HEK293 (cell line): ENCODE measurements at regions not wholly inside any gene's neighbourhood (a gene's known extent, or its start where the extent isn't known, plus 50 kb on each side); places are given as distances from the start of the nearest gene placed in this dataset.

Source experiments
- CTCF ChIA-PET: fragments of 350-600 bp; formaldehyde crosslinking; extraction: SDS; loops from one replicate; lab custom pipeline; 2021; ENCODE audit warnings: antibody characterized with exemption; lab: Yijun Ruan, JAX
- POLR2A ChIA-PET: fragments of 300-600 bp; formaldehyde crosslinking; extraction: SDS; loops from one replicate; lab custom pipeline; 2020; ENCODE audit warnings: antibody characterized with exemption, inconsistent platforms; lab: Yijun Ruan, JAX
- H3K27ac ChIP-seq: fragments of 200-500 bp; sonication (Bioruptor generic); 2 replicates; pipeline ENCODE4 v1.5.1; 2014; ENCODE audit warnings: low read depth, low read length, control low read depth, inconsistent platforms; ENCODE audit errors: extremely low read depth
- H3K36me3 ChIP-seq, 2 experiments: fragments of 200-500 bp in 1 of 2; sonication (Bioruptor generic) in 1 of 2; 1 replicate in 1 of 2; 2 replicates in 1 of 2; pipeline ENCODE4 v1.5.1; 2014 to 2017; ENCODE audit warnings: inconsistent platforms in 2 of 2, low read length in 2 of 2; ENCODE audit not compliant: control insufficient read depth in 2 of 2, insufficient read depth in 1 of 2
- H3K4me1 ChIP-seq: fragments of 200-500 bp; sonication (Bioruptor generic); 2 replicates; pipeline ENCODE4 v1.5.1; 2014; ENCODE audit warnings: mild to moderate bottlenecking, low read length, inconsistent platforms; ENCODE audit not compliant: control insufficient read depth, insufficient read depth
- H3K4me3 ChIP-seq: 2 replicates; pipeline ENCODE4 v1.5.1; 2011; ENCODE audit warnings: low read depth, mild to moderate bottlenecking, control low read depth, low read length, moderate library complexity
- H3K9me3 ChIP-seq: fragments of 200-500 bp; sonication (Bioruptor generic); 2 replicates; pipeline ENCODE4 v1.5.1; 2014; ENCODE audit warnings: low read depth, low read length, inconsistent platforms; ENCODE audit not compliant: control insufficient read depth, insufficient read depth
- KLF8 ChIP-seq: fragments of 450-650 bp; formaldehyde crosslinking; IDR thresholded peaks from 2 replicates; pipeline ENCODE4 v1.5.1; 2016; ENCODE audit warnings: missing biosample characterization, missing genetic modification characterization
- RBAK ChIP-seq: fragments of 450-650 bp; formaldehyde crosslinking; IDR thresholded peaks from 2 replicates; pipeline ENCODE4 v1.5.1; 2016; ENCODE audit warnings: missing biosample characterization, missing genetic modification characterization
- SETDB1 ChIP-seq: IDR thresholded peaks from one replicate; pipeline ENCODE4 v1.6.1; 2017; ENCODE audit warnings: mild to moderate bottlenecking, low read length, moderate library complexity, mixed read lengths; ENCODE audit not compliant: insufficient read length
- SP3 ChIP-seq: fragments of 450-650 bp; formaldehyde crosslinking; IDR thresholded peaks from 2 replicates; pipeline ENCODE4 v1.5.1; 2016; ENCODE audit warnings: missing biosample characterization, missing genetic modification characterization
- WT1 ChIP-seq: fragments of 450-650 bp; formaldehyde crosslinking; IDR thresholded peaks from 2 replicates; pipeline ENCODE4 v1.5.1; 2016; ENCODE audit warnings: missing biosample characterization, missing genetic modification characterization
- YY1 ChIP-seq: fragments of 450-650 bp; formaldehyde crosslinking; IDR thresholded peaks from 2 replicates; pipeline ENCODE4 v1.5.1; 2018; ENCODE audit warnings: missing biosample characterization, missing genetic modification characterization
- ZBTB48 ChIP-seq: fragments of 450-650 bp; formaldehyde crosslinking; IDR thresholded peaks from 2 replicates; pipeline ENCODE4 v1.5.1; 2016; ENCODE audit warnings: missing biosample characterization, missing genetic modification characterization
- ZNF157 ChIP-seq: fragments of 450-650 bp; formaldehyde crosslinking; IDR thresholded peaks from 2 replicates; pipeline ENCODE4 v1.5.1; 2016; ENCODE audit warnings: missing biosample characterization, missing genetic modification characterization
- ZNF169 ChIP-seq: fragments of 450-650 bp; formaldehyde crosslinking; IDR thresholded peaks from 2 replicates; pipeline ENCODE4 v1.5.1; 2016; ENCODE audit warnings: missing biosample characterization, missing genetic modification characterization
- ZNF335 ChIP-seq: fragments of 450-650 bp; formaldehyde crosslinking; conservative IDR thresholded peaks from 2 replicates; pipeline ENCODE4 v1.5.1; 2016; ENCODE audit warnings: missing biosample characterization, missing genetic modification characterization
- ZNF530 ChIP-seq: fragments of 450-650 bp; formaldehyde crosslinking; IDR thresholded peaks from 2 replicates; pipeline ENCODE4 v1.5.1; 2016; ENCODE audit warnings: low read depth, missing biosample characterization, missing genetic modification characterization
- ZNF549 ChIP-seq: fragments of 450-650 bp; IDR thresholded peaks from 2 replicates; pipeline ENCODE4 v1.5.1; 2018; ENCODE audit warnings: missing biosample characterization, missing genetic modification characterization, mild to moderate bottlenecking, inconsistent platforms, moderate library complexity
- ZNF585B ChIP-seq: fragments of 450-650 bp; formaldehyde crosslinking; IDR thresholded peaks from 2 replicates; pipeline ENCODE4 v1.5.1; 2016; ENCODE audit warnings: missing biosample characterization, missing genetic modification characterization
- ZNF664 ChIP-seq: fragments of 450-650 bp; formaldehyde crosslinking; IDR thresholded peaks from 2 replicates; pipeline ENCODE4 v1.5.1; 2016; ENCODE audit warnings: missing biosample characterization, missing genetic modification characterization
- ZSCAN30 ChIP-seq: fragments of 450-650 bp; IDR thresholded peaks from 2 replicates; pipeline ENCODE4 v1.5.1; 2018; ENCODE audit warnings: missing biosample characterization, mild to moderate bottlenecking, missing genetic modification characterization, moderate library complexity
- TF ChIP-seq, protein P1 (sequence below): fragments of 450-650 bp; formaldehyde crosslinking; IDR thresholded peaks from 2 replicates; pipeline ENCODE4 v1.5.1; 2016; ENCODE audit warnings: missing biosample characterization, missing genetic modification characterization
- TF ChIP-seq, protein P2 (sequence below): fragments of 450-650 bp; formaldehyde crosslinking; IDR thresholded peaks from 2 replicates; pipeline ENCODE4 v1.5.1; 2016; ENCODE audit warnings: missing biosample characterization, missing genetic modification characterization
- TF ChIP-seq, protein P3 (sequence below): fragments of 450-650 bp; formaldehyde crosslinking; IDR thresholded peaks from 2 replicates; pipeline ENCODE4 v1.5.1; 2016; ENCODE audit warnings: missing biosample characterization, missing genetic modification characterization
- TF ChIP-seq, protein P4 (sequence below): fragments of 450-650 bp; formaldehyde crosslinking; IDR thresholded peaks from 2 replicates; pipeline ENCODE4 v1.5.1; 2016; ENCODE audit warnings: missing biosample characterization, missing genetic modification characterization
- TF ChIP-seq, protein P5 (sequence below): fragments of 450-650 bp; formaldehyde crosslinking; IDR thresholded peaks from 2 replicates; pipeline ENCODE4 v1.5.1; 2016; ENCODE audit warnings: missing biosample characterization, missing genetic modification characterization

DNA sequence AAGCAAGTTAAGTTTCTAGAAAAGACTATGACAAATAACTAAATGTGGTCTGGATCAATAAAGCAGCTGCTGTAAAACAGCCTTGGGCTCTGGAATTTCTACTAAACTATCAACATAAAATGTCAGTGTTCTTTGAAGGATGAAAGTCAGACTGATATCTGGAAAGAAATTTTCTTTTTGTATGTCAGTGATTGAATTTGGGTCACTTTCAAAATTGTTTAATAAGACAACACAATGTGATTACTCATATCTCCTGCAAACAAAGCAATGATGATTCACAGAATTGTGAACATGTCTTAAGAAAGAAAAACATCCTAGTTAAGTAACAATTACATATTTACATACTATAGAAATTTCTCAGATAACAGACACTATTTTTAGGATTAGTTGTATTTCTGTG is 826.4 kb downstream of the PLA2G4A start:
- Histone ChIP-seq H3K4me3 (no peak overlapping the region), H3K27ac (no peak overlapping the region), H3K9me3 (no peaks in the 10 kb centered on the region), H3K4me1 (no peaks in the 10 kb centered on the region), H3K36me3 (no peaks in the 10 kb centered on the region)
- ChIA-PET POLR2A (no interaction called here), CTCF (no interaction called here)
- TF ChIP-seq, protein P1, sequence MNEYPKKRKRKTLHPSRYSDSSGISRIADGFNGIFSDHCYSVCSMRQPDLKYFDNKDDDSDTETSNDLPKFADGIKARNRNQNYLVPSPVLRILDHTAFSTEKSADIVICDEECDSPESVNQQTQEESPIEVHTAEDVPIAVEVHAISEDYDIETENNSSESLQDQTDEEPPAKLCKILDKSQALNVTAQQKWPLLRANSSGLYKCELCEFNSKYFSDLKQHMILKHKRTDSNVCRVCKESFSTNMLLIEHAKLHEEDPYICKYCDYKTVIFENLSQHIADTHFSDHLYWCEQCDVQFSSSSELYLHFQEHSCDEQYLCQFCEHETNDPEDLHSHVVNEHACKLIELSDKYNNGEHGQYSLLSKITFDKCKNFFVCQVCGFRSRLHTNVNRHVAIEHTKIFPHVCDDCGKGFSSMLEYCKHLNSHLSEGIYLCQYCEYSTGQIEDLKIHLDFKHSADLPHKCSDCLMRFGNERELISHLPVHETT (tag by site-specific recombination), result no peak
- TF ChIP-seq, protein P2, sequence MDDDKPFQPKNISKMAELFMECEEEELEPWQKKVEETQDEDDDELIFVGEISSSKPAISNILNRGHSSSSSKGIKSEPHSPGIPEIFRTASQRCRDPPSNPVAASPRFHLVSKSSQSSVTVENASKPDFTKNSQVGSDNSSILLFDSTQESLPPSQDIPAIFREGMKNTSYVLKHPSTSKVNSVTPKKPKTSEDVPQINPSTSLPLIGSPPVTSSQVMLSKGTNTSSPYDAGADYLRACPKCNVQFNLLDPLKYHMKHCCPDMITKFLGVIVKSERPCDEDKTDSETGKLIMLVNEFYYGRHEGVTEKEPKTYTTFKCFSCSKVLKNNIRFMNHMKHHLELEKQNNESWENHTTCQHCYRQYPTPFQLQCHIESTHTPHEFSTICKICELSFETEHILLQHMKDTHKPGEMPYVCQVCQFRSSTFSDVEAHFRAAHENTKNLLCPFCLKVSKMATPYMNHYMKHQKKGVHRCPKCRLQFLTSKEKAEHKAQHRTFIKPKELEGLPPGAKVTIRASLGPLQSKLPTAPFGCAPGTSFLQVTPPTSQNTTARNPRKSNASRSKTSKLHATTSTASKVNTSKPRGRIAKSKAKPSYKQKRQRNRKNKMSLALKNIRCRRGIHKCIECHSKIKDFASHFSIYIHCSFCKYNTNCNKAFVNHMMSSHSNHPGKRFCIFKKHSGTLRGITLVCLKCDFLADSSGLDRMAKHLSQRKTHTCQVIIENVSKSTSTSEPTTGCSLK, result no peak
- TF ChIP-seq WT1 (tag by site-specific recombination) (no peak), SETDB1 (no peak), KLF8 (tag by site-specific recombination) (no peak), YY1 (tag by site-specific recombination) (no peak)
- TF ChIP-seq, protein P3, sequence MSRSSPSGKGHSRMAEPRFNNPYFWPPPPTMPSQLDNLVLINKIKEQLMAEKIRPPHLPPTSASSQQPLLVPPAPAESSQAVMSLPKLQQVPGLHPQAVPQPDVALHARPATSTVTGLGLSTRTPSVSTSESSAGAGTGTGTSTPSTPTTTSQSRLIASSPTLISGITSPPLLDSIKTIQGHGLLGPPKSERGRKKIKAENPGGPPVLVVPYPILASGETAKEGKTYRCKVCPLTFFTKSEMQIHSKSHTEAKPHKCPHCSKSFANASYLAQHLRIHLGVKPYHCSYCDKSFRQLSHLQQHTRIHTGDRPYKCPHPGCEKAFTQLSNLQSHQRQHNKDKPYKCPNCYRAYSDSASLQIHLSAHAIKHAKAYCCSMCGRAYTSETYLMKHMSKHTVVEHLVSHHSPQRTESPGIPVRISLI (tag by site-specific recombination), result no peak

DNA sequence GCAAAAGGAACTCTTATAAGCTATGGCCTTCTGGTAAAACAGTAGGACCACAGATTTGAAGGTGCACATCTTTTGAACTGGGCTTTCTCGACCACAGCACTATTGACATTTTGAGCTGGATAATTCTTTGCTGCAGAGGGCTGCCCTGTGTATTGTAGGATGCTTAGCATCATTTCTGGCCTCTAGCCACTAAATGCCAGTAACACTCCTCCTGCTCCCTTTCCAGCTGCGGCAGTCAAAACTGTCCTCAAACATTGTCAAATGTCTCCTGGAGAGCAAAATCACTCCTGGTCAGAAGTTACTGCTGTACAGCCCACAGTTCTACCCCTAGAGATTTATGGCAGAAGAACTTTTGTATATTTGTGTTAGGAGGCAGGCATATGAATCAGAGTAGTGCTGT is 836.7 kb downstream of the PLA2G4A start:
- H3K9me3 ChIP-seq, result no peaks in the 10 kb centered on the region
- CTCF ChIA-PET, result no interaction called here
- H3K27ac ChIP-seq, result no peak overlapping the region
- no peaks in the 10 kb centered on the region for H3K36me3 ChIP-seq
- H3K4me3 ChIP-seq, result no peak overlapping the region
- POLR2A ChIA-PET, result no interaction called here
- H3K4me1 ChIP-seq, result no peaks in the 10 kb centered on the region
- TF ChIP-seq ZNF335 (tag by site-specific recombination) (no peak), ZNF664 (tag by site-specific recombination) (no peak), ZNF585B (tag by site-specific recombination) (no peak), RBAK (no peak), ZNF169 (tag by site-specific recombination) (no peak)

DNA sequence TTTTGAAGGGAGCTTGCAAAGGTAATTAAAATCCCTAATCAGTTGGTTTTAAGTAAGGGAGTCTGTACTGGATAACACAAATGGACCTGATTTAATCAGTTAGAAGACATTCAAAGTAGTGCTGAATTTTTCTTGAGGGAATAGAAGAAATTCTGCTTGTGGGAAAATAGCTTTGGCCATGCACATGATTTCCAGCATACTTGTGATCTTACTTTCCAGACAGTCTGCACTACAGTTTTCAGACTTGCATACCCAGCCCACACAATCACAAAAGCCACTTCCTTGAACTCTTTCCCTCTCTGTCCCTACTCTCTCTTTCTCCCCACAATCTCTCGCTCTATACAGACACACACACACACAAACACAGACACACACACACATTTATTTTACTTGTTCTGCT is 852.1 kb downstream of the PLA2G4A start:
- Histone ChIP-seq H3K27ac (no peak overlapping the region), H3K9me3 (no peaks in the 10 kb centered on the region), H3K4me1 (no peaks in the 10 kb centered on the region), H3K4me3 (no peak overlapping the region), H3K36me3 (no peaks in the 10 kb centered on the region)
- ChIA-PET CTCF (no interaction called here), POLR2A (no interaction called here)
- no peak for TF ChIP-seq ZNF530 (tag by site-specific recombination)
- TF ChIP-seq ZNF157 (tag by site-specific recombination), result no peak
- no peak for TF ChIP-seq SP3 (tag by site-specific recombination)
- no peak for TF ChIP-seq ZSCAN30 (tag by site-specific recombination)
- TF ChIP-seq, protein P4, sequence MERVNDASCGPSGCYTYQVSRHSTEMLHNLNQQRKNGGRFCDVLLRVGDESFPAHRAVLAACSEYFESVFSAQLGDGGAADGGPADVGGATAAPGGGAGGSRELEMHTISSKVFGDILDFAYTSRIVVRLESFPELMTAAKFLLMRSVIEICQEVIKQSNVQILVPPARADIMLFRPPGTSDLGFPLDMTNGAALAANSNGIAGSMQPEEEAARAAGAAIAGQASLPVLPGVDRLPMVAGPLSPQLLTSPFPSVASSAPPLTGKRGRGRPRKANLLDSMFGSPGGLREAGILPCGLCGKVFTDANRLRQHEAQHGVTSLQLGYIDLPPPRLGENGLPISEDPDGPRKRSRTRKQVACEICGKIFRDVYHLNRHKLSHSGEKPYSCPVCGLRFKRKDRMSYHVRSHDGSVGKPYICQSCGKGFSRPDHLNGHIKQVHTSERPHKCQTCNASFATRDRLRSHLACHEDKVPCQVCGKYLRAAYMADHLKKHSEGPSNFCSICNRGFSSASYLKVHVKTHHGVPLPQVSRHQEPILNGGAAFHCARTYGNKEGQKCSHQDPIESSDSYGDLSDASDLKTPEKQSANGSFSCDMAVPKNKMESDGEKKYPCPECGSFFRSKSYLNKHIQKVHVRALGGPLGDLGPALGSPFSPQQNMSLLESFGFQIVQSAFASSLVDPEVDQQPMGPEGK (tag by site-specific recombination), result no peak
- TF ChIP-seq, protein P5, sequence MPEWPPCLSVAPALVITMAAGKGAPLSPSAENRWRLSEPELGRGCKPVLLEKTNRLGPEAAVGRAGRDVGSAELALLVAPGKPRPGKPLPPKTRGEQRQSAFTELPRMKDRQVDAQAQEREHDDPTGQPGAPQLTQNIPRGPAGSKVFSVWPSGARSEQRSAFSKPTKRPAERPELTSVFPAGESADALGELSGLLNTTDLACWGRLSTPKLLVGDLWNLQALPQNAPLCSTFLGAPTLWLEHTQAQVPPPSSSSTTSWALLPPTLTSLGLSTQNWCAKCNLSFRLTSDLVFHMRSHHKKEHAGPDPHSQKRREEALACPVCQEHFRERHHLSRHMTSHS (tag by site-specific recombination), result no peak
- TF ChIP-seq ZNF549 (tag by site-specific recombination), result no peak
- TF ChIP-seq ZBTB48 (tag by site-specific recombination), result no peak
